HG02938 (cell line): ENCODE measurements at regions not wholly inside any gene's neighbourhood (a gene's known extent, or its start where the extent isn't known, plus 50 kb on each side); places are given as distances from the start of the nearest gene placed in this dataset.

ENCODE experiments used
- ATAC-seq: cut with Tn5 transposase; IDR thresholded peaks from one replicate; pipeline ENCODE4 v1.9.1; 2021; ENCODE audit warnings: mild to moderate bottlenecking, moderate library complexity; ENCODE audit not compliant: unreplicated experiment

DNA sequence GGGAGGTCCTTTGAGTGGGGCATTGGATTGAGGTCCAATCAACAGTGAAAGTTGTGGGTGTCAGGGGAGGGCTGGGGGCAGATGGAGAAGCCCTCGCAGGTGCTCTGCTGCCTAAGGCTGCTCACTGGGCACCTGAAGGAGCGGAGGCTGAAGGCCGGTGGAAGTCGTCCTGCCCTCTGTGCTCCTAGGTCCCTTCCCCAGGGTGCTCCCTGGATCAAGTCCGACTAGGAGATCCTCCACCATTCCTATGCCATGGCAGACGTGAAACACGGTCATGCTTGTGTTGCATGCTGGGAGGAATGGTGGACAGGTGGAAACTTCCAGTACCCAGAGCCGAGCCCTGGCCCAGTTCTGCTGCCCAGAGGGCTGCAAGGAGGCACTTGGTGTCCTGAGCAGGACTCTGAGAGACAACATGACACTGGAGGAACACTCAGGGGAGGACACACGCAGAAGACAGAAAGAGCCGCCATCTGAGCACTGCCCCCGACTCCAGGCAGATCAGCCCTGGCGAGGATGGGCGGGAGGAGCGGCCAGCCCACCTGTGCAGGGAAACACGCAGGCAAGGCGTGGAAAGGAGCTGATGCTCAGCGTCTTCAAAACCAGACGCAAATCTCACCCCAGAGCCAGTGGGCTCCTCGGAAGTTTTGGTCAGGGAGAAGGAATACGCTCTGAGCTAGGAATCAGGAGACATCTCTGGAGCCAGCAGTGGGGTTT lies 786.8 kb downstream of the BRD1 start:
- no peak for ATAC-seq

DNA sequence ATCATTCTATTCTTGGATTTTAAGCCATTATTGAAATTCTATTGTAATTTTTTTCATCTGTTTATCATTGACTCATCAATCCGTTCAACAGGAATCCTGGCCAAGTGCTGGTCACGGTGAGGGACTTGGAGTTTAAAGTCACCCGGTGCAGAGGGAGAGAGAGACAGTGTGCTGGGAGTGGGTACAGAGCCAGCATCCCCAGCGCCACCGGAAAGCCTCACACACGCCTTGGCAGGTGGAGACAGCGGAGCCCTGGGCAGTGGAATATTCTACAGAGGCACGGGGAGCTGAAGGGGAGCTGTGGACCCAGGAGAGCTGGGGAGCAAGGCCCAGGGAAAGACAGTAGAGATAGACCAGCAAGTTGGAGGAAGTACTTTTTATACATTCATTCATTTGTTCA lies 787.6 kb downstream of the BRD1 start:
- no peak for ATAC-seq

DNA sequence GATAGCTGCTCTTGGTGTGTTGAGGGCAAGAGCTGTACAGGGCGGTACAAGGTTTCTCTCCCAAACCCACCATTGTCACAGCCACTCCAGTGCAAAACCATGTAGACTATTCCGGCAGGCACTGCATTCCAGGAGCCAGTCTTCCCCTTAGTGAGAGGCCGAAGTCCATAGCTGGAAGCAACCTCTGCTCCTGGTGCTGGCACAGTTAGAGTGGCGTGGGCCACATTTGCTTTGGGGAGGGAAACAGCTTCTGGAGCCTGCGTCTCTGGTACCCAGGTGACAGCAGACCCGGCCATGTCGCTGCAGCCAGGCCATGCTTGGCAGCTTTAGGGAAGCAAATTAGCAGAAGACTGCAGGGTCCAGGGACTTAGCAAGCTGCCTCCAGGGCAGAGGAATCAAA lies 788.0 kb downstream of the BRD1 start:
- no peak for ATAC-seq

DNA sequence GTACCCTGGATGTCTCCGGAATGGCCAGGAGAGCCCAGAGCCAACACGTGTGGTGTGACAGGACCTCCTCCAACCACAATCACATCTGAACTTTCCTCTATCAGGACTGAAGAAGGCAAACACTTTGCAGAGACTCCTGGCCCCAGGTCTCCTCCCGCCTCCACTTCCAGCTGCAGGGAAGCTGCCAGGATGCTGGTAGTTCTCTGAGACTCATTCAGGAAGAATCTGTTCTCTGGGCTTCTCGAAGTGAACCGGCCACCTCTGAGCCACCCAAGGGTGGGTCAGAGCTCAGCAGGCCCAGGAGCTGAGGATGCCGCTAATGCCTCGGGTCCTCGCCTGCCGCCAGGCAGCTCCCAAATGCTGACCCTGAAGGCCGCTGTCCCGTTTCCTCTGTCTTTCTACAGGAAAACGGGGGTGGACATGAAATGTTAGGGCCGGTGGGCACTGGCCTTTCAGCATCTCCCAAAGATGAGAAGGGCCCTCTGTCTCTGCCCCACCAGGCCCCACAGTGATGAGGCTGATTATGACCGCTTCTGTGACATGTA lies 789.9 kb downstream of the BRD1 start:
- ATAC-seq: no peak

DNA sequence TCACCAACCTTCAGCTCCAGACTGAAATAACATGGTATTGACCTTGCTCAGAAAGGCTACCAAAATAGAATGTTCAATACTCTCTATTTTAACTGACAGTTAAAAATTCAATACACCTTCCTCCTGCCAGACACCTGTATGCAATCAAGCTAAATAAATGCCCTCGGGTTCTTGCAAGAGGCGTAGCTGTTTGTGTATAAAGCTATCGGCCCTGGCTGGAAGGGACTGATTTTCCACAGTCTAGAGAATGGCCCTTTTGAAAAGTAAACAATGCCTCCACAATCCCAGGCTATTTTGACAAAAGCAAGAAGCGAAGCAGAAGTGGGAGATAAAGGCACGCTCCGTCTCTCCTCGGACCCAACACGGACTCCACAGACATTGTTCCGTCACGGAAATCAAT lies 791.2 kb downstream of the BRD1 start:
- no peak for ATAC-seq

DNA sequence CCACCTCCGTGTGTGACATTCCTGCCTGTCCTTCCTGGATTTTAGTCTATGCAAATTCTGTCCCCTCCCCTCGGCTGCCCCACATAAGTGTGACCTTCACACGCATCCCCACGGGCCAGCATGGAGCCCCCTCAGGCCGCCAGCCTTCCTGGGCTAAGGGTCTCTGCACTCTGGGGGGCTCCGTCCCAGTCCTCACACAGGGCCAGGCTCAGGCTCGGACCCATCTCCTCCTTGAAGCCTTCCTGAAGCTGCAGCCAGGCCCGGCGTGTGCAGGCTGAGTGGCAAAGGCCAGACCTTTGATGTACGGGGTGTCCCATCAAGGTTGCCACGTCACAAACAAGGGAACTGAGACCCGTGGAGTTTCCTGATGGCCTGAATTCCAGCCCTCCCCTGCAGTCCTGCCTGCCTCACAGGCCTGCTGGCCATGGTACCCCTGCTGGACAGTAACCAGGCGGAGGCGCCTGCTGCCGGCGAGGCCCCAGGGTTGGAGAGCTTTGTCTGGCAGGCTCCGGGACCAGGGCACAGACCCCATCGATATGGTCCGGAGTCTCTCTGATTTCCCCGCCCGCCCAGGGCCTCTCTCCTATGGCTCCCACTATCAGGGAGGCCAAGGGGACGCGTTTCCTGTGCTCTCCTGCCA lies 791.7 kb downstream of the BRD1 start:
- ATAC-seq: no peak

DNA sequence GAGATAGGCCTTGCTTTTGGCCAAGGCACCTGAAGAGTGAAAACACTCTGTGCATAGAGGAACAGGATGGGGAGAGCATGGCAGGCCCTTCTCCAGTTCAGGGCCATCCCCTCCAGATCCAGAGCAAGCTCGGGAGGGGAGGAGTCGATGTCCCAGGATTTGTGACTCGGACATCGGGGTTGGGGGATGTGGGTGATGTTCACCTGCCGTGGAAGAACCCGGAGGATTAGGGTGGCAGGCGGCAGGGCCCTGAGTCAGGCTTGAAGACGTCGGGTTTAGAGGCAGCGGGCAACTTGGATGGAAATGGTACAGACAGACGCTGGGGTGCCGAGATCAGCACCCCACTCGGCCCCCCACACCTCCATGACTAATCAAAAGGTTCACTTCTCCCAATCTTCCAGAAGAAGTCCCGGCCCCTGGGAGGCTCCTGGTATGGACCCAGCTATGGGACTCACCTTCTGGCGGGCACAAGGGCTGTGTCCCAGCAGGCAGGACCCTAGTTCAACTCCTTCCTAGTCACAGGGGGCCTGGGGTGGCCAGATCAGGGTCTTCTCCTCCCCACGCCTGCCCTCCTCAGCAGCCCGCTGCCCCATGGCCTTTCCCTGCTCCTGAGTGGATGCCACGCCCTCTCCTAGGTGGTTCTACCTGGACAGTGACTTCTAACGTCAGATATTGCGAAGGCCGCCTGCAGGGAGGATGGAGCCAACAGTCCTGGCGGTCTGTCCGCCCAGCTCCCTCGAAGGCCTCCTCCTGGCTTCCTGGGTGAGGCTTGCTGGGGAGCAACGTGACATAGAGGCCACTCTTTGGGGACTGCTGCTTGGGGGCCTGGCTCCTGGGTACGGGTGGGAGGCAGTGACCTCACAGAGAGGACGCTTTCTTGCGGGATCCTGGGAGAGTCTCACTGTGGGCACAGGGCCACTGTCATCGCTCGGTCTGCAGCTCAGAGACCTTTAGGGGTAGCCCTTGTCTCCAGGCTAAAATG lies 792.5 kb downstream of the BRD1 start:
- no peak for ATAC-seq

DNA sequence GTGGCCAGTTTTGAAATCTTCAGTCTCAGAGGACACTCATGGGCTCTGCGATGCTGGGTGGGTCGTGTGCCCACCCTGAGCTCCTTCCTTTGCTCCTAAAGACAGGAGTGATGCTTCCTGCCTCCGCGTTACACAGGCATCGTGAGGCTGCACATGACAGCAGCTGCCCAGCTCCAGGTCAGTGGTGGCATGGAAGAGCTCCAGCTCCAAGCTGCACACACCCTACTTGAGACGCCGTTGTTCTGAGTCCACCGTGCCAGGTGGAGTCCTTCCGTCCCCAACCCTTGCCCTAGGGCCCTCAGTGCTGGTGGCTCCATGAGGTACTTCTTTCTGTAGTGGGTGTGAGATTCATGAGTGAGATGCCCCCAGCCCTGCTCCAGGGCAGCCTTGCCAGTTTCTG lies 794.1 kb downstream of the BRD1 start:
- ATAC-seq: no peak

DNA sequence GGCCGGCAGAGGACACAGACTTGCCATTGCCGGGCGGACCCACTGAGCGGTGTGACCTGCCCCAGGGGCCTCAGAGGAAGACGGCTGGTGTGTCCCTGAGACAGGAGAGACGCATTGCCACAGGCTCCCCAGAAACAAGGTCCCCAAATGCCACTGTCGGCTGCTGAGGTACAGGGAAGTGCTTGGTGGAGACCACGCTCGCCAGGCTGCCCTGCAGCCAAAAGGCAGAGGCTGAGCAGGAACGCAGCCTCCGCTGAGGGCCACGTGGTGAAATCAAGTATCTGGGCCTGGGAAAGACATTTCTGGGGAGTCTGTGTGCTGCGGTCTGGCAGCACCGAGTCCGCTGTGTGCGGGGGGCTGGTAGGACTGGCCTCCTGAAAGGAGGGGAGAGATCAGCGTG lies 794.9 kb downstream of the BRD1 start:
- ATAC-seq: no peak

DNA sequence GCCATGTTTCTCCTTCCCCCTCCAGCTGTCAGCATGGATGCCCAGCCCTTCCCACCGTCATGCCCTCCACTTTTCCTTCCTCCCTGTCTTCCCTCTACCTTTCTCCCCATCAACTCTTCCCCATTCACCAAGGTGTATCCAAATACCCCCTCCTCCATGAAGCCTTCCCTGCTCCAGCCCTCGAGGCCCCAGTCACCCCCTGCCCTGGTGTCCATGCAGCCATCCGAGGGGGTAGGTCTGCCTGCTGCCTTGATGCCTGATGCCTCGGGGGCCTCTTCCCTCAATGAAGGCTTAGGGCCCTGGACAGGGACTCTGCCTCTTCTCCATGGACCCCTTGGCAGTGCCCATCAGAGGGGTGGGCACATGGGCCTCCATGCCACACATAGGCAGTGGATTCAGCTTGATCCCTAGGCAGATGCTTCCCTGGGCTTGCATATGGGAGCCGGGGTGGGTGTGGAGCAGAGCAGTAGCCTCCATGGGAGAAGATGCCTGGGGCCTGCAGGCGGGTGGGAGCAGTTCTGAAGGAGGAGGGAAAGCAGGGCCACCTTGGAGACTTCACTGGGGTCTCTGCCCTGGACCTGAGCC lies 795.8 kb downstream of the BRD1 start:
- no peak for ATAC-seq

DNA sequence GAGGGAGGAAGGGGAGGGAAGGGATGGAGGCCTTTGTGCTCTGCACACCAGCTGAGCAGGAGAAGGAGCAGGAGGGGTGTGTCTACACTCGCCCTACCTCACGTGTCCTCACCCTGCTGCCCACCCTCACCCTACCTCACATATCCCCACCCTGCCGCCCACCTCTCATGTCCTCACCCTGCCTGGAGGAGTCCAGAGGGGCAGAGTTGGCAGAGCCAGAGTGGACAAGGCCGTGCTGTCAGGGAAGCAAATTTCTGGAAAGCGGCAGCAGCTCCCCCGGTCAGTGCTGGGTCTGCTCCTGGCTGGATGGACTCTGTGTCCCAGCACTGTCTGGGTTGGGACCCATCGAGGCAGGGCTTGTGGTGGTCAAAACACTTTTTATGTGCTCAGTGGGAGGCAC lies 799.6 kb downstream of the BRD1 start:
- ATAC-seq: no peak

DNA sequence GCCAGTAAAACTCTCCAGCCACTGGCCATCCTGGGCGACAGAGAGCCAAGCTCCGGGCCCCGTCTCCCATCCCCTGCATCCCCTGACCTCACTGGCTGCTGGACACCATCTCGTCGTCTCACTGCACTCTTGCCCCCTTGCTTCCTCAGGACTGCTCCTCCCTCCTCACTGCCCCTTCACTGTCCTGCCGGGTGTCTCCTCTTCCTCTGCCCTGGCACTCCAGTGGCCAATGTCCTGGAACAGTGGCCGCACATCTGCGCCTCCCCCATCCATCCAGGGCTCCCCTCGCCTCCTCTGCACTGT lies 800.4 kb downstream of the BRD1 start:
- no peak for ATAC-seq

DNA sequence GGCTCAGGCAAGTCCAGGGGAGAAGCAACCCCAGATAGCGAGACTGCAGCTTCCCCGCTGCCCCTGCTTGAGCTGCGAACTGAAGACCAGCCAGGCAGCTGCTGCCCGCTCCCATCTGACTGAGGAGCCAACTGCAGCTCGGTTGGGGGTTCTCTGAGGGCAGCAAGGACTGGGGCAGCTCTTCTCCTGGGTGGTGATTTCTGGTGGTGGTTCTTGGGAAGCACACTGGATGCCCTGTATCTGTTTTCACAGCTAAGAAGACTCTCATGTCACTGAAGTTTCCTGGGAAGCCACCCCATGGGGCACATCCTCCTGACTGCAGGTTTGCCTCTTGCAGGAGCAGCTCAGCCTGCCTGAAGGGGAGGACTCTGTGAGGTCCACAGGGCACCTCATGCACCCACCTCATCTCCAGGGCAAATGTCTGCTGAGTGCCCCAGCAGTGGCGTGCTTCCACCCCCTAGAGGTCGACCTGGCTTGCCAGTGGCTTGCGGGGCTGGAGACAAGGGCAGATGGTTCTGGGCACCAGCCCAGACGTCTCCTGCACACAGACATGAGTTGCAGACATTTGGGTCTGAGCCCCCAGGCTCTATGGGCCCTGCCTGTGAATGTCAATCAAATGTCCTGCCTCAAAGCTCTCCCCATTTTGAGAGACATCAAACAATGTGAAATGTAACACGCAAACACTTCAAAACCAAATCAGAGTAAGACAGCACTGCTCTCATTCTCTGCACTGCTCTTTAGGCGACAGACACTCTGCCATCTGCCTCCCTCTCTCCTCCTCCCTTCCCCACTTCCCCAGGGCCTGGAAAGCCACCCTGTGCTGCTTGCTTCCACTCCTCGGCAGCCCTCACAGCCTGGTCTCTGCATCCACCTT lies 800.9 kb downstream of the BRD1 start:
- ATAC-seq: no peak

DNA sequence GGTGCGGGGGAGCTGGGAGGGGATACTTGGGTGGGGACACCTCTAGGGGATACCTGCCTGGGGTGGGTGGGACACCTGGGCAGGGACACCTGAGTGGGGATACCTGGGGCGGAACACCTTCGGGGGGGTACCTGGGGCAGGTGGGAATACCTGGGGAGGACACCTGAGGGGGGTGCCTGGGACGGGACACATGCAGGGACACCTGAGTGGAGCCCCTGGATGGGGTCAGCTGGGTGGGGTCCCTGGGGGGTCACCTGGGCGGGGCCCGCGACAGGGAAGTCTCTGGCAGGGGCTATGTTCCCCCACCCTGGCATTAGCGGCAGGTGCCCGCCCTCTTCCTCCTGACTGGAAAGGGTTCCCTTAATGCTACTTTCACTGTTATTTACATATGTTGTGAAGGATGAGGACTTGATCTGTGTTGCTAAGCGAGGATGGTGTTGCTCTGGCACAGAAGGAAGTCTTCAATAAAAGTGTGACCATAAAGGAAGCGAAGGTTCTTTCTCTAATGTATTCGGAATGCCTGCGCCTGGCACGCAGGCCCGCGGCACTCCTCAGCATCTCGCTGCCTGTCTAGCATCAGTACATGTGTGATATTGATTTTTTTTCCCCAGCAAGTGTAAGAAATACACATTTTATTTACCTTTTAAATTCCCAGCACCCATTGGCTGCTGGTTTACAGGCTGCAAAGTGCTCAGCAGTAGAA lies 801.7 kb downstream of the BRD1 start:
- no peak for ATAC-seq

DNA sequence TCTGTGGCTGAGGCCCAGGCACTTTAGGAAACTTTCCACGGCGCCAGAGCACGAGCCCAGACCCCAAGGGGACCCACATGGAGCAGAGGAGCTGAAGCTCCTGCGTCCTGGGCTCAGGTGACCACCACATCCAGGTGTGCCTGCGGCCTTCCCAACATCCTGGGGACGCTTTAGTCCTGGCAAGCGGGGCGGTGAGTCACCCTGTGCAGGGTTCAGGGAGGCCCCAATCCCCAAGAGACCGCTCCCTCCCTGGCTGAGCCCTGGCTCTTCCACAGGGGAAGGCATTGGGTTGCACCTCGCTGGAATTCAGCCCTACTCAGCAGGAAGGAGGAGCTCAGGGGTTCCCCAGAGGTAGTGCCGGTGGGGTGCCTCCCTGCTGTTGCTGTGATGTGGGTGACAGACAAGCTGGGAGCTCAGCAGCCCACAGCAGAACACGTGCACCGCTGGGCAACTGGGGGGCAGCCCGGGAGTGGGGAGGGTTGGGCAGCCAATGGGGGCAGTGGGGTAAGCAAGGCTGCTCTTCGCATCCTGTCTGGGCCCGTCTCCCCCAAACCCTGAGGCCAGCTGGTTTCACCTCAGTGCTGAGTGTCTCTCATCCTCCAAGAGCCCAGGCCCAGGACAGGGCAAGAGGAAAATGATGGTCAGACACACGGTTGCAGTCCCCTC lies 802.8 kb downstream of the BRD1 start:
- ATAC-seq: no peak

DNA sequence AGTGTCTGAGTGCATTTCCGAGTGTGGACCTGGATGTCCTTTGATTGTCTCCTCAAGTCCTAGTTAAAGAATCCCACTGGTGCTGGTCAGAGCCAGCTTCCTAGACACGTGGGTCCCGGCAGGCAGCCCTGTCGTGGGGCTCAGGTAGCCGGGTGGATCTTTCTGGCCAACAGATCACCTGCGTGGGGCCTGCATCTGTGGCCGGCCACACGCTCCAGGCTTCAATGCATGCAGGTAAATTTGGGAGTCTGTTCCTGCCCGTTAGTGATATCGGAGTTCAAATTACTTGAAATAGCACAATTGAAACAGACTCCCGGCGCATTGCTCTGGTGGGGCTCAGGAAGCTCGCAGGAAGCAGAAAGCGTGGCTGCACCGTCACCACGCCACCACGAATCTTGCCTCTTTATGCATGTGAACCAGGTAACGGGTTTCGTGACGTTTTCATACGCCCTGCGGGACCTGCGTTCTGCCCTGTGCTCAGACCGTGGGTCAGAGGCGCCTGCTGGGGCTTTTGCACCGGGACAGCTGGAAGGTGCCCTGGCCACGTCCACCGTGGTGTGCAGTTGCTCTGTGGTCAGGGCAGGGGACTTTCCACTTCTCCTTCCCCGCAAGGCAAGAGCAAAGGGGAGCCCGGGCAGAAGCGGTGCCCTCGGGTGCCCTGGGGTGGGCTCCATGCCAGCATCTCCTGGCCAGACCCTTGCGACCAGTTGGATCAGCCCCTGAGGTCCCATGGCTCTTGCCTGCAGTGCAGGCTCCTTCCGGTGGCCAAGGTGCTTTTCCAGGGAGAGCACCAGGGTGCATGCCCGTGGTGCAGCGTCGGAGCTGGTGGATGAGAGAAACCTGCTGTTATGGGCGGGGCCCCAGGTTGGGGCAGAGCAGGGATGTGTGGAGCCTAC lies 803.5 kb downstream of the BRD1 start:
- ATAC-seq: no peak

DNA sequence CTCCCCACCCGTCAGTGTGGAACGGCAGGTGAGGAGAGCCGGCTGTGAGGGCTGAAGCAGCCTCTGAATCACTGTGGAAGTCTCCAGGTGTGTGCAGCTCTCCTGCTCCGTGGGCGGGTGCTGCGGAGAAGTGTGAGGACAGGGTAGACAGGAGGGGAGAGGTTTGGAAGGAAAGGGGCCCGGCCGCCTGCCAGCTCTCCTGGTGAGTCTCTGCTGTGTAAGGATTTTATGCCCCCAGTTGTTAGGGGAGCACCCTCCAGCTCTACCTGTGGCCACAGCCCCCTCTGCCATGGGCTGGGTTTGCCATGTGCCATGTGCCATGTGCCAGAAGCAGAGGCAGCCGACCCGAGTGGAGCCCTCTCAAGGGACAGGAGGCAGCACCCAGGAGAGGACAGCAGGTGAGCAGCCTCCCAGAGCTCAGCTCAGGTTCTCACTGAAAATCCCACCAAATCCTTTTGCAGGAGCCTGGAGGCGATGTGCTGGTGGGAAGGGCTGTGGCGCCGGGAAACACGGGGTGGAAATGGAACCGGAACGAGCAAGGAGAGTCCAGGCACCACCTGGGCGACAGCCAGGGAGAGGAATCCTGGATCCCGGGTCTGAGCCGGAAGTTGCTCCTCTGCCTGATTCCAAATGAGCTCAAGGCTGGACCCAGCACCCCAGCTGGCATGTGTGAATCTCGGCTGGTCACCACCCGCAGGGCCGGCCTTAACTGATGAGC lies 804.4 kb downstream of the BRD1 start:
- ATAC-seq: no peak

DNA sequence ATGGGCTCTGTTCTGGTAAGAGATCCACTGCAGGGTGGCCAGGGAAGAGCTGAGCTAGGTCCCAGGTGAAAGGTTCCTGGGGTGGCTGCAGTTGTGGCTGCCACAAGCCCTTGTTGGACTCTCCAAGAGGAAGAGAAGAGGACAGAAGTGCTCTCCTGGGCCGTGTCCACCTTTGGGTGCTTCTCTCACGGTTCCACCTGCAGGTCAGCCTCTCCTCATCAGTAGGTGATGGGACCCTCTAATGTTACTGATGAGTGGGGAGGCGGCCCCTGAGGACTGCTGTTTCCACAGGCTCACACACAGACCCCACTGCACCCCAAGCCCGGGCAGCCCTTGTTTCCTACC lies 804.9 kb downstream of the BRD1 start:
- ATAC-seq: no peak
